SU-DHL-6 (cell line): ENCODE measurements at regions not wholly inside any gene's neighbourhood (a gene's known extent, or its start where the extent isn't known, plus 50 kb on each side); places are given as distances from the start of the nearest gene placed in this dataset.

Experiments used
- CTCF ChIP-seq: fragments of 200-600 bp; sonication (generic); IDR thresholded peaks from one replicate; pipeline ENCODE4 v1.5.1; 2017; ENCODE audit warnings: antibody characterized with exemption, mild to moderate bottlenecking, low read length, moderate library complexity; ENCODE audit not compliant: insufficient read depth, poor library complexity, severe bottlenecking
- EZH2phosphoT487 ChIP-seq: fragments of 200-600 bp; sonication (generic), shearing (Covaris generic); conservative IDR thresholded peaks from 2 replicates; pipeline ENCODE4 v1.6.1; 2018; ENCODE audit warnings: mild to moderate bottlenecking, antibody characterized with exemption, low read length, moderate library complexity, mixed read lengths

GRCh38 chr21:35489389-35489980 lies 440.4 kb upstream of the RUNX1 start:
- TF ChIP-seq CTCF = no peak
- TF ChIP-seq EZH2phosphoT487 = no peak
